WTC11 (cell line): ENCODE measurements at regions not wholly inside any gene's neighbourhood (a gene's known extent, or its start where the extent isn't known, plus 50 kb on each side); places are given as distances from the start of the nearest gene placed in this dataset.
A peak's percentile ranks its signal among the peaks of the same experiment; 100 is the strongest.

ENCODE experiments used
- ATAC-seq: fragments of 200-7000 bp; cut with Tn5 transposase; 2 replicates; pipeline ENCODE4 v1.10.0; 2021; ENCODE audit warnings: mild to moderate bottlenecking, moderate library complexity
- CTCF ChIA-PET: fragments of 300-600 bp; sonication (Branson Sonifier 250); formaldehyde crosslinking; loops from one replicate; lab custom pipeline; 2021; ENCODE audit warnings: antibody characterized with exemption; lab: Charles Lee
- POLR2A ChIA-PET: fragments of 350-600 bp; sonication (Branson Sonifier 250); formaldehyde crosslinking; loops from one replicate; lab custom pipeline; 2021; ENCODE audit warnings: antibody characterized with exemption; lab: Charles Lee
- DNase-seq: peaks from one replicate; pipeline ENCODE4 v3.0.0; 2021; ENCODE audit warnings: low spot score
- H3K27ac Mint-ChIP-seq: 2 replicates; pipeline ENCODE4 v1.8.0; 2021; ENCODE audit warnings: mixed read lengths
- H3K27me3 Mint-ChIP-seq: 2 replicates; pipeline ENCODE4 v1.8.0; 2021; ENCODE audit warnings: low read depth, mild to moderate bottlenecking, moderate library complexity, mixed read lengths
- H3K36me3 Mint-ChIP-seq: 2 replicates; pipeline ENCODE4 v1.8.0; 2021; ENCODE audit warnings: mixed read lengths
- H3K4me1 Mint-ChIP-seq: 2 replicates; pipeline ENCODE4 v1.8.0; 2022; ENCODE audit warnings: mixed read lengths
- H3K4me3 Mint-ChIP-seq: 2 replicates; pipeline ENCODE4 v1.8.0; 2021; ENCODE audit warnings: mild to moderate bottlenecking, moderate library complexity, mixed read lengths
- H3K9me3 Mint-ChIP-seq: 2 replicates; pipeline ENCODE4 v1.8.0; 2021; ENCODE audit warnings: mixed read lengths
- E2F4 ChIP-seq: sonication (generic); formaldehyde crosslinking; IDR thresholded peaks from 2 replicates; pipeline ENCODE4 v1.8.1; 2022; ENCODE audit warnings: low read depth, mild to moderate bottlenecking, moderate library complexity, missing genetic modification reagents, borderline replicate concordance
- GABPB1 ChIP-seq: sonication (generic); formaldehyde crosslinking; IDR thresholded peaks from 2 replicates; pipeline ENCODE4 v1.8.1; 2023; ENCODE audit warnings: mild to moderate bottlenecking, missing genetic modification reagents
- IRF2 ChIP-seq: sonication (generic); formaldehyde crosslinking; IDR thresholded peaks from 2 replicates; pipeline ENCODE4 v1.8.0; 2022; ENCODE audit warnings: low read depth, missing genetic modification reagents, borderline replicate concordance
- NFYB ChIP-seq: sonication (generic); formaldehyde crosslinking; conservative IDR thresholded peaks from 2 replicates; pipeline ENCODE4 v1.8.0; 2022; ENCODE audit warnings: low read depth, missing genetic modification reagents
- NR1H2 ChIP-seq: sonication (generic); formaldehyde crosslinking; IDR thresholded peaks from 2 replicates; pipeline ENCODE4 v1.9.0; 2021; ENCODE audit warnings: mild to moderate bottlenecking, moderate library complexity, missing genetic modification reagents
- RELA ChIP-seq: sonication (generic); formaldehyde crosslinking; IDR thresholded peaks from 2 replicates; pipeline ENCODE4 v1.8.1; 2022; ENCODE audit warnings: missing genetic modification reagents, mild to moderate bottlenecking, borderline replicate concordance
- TCF7 ChIP-seq: sonication (generic); formaldehyde crosslinking; IDR thresholded peaks from 2 replicates; pipeline ENCODE4 v1.8.0; 2022; ENCODE audit warnings: mild to moderate bottlenecking, low read depth, missing genetic modification reagents, moderate library complexity
- TEAD4 ChIP-seq: sonication (generic); formaldehyde crosslinking; IDR thresholded peaks from 2 replicates; pipeline ENCODE4 v1.8.0; 2022; ENCODE audit warnings: mild to moderate bottlenecking, missing genetic modification reagents
- ZBTB21 ChIP-seq: sonication (generic); formaldehyde crosslinking; IDR thresholded peaks from 2 replicates; pipeline ENCODE4 v1.8.1; 2023; ENCODE audit warnings: mild to moderate bottlenecking, missing genetic modification reagents, borderline replicate concordance
- ZNF121 ChIP-seq: sonication (generic); formaldehyde crosslinking; IDR thresholded peaks from 2 replicates; pipeline ENCODE4 v1.8.0; 2023; ENCODE audit warnings: missing genetic modification reagents
- ZNF396 ChIP-seq: fragments of 250-450 bp; sonication (Bioruptor Pico); IDR thresholded peaks from 2 replicates; pipeline ENCODE4 v1.8.0; 2021; ENCODE audit warnings: mild to moderate bottlenecking, moderate library complexity, borderline replicate concordance
- ZNF512 ChIP-seq: sonication (generic); formaldehyde crosslinking; IDR thresholded peaks from 2 replicates; pipeline ENCODE4 v1.8.1; 2022; ENCODE audit warnings: missing genetic modification reagents, borderline replicate concordance
- TF ChIP-seq, protein P1 (sequence below): sonication (generic); formaldehyde crosslinking; IDR thresholded peaks from 2 replicates; pipeline ENCODE4 v1.8.1; 2023; ENCODE audit warnings: mild to moderate bottlenecking, moderate library complexity, missing genetic modification reagents
- TF ChIP-seq, protein P2 (sequence below): fragments of 250-450 bp; sonication (Bioruptor Pico); conservative IDR thresholded peaks from 2 replicates; pipeline ENCODE4 v1.9.0; 2021; ENCODE audit warnings: mild to moderate bottlenecking

- no peak for TF ChIP-seq TEAD4 (CRISPR knock-in tag)
These were observed 64.6 kb upstream of the CHST1 start (continued) for GRCh38 chr11:45730014-45730413.

DNA sequence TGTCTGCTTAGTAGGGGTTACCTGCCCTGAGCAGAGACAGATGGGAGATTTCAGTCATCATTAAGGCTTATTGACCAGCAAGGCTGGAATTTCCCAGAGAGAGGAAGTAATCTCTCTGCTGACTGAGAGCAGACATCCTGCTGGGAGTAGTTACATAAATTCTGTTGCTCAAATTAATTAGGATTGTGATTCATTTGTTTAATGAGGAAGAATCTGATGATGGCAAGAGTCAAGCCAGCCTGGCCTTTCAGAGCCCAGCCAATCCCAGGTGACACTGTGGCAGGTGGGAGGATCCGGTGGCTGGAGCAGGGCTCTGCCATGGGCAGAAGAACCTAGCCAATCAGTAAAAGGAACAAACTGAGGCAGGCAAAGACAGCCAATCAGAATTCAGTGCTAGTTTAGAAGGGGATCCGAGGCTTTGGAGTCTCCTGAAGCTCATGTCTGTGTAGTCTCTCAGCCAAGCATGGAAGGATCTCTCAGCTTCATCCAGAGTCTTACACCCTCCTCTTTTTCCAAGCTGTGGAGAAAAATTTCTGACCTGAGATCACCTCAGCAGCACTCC lies 61.2 kb upstream of the CHST1 start:
- Mint-ChIP-seq H3K9me3 (no peaks in the 10 kb centered on the region), H3K27me3 (no peaks in the 10 kb centered on the region; the same call in 1 of the 2 replicates), H3K4me3 (no peak overlapping the region), H3K27ac (no peak overlapping the region), H3K36me3 (no peaks in the 10 kb centered on the region), H3K4me1 (peaks cover 17% of the 10 kb centered on the region)
- CTCF ChIA-PET: no interaction called here
- TF ChIP-seq NFYB (CRISPR knock-in tag) (peak; percentile 57), ZNF121 (no peak)
- POLR2A ChIA-PET: no interaction called here
- ATAC-seq: no peak
- no peak for DNase-seq

DNA sequence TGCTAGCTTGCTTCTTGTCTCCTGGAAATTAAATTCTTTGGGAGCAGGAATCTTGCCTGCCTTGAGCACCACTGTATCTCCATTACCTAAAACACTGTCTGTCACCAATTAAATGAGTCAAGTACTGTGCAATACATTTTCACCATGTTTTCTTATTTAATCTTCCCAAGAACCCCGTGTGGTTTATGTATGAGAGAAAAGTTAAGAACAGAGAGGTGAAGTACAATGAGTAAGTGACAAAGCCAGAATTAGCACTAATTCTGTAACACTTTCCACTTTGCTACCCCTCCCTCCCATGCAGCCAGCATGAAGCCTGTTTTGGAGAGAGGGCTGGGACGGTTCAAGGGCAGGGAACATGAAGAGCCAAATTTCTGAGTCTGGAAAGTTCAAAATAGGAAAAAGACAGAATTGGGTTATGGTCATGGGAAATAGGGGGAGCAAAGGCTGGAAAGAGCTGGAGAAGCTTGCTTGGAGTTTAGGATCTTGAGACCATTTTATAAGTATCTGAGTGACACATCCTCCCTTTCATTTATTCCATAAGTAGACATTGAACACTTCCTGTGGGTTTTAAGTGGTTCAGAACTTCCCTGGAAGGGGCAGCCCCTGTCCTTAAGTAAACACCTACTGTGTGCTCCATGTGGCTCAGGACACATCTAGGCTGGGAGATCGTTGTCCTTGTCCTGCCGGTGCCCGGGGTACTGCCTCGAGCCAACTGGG lies 60.5 kb upstream of the CHST1 start:
- TF ChIP-seq NR1H2 (CRISPR knock-in tag): no peak
- TF ChIP-seq, protein P1, sequence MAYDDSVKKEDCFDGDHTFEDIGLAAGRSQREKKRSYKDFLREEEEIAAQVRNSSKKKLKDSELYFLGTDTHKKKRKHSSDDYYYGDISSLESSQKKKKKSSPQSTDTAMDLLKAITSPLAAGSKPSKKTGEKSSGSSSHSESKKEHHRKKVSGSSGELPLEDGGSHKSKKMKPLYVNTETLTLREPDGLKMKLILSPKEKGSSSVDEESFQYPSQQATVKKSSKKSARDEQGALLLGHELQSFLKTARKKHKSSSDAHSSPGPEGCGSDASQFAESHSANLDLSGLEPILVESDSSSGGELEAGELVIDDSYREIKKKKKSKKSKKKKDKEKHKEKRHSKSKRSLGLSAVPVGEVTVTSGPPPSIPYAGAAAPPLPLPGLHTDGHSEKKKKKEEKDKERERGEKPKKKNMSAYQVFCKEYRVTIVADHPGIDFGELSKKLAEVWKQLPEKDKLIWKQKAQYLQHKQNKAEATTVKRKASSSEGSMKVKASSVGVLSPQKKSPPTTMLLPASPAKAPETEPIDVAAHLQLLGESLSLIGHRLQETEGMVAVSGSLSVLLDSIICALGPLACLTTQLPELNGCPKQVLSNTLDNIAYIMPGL (CRISPR knock-in tag): no peak
- TF ChIP-seq ZNF396 (CRISPR knock-in tag): no peak
- TF ChIP-seq IRF2 (CRISPR knock-in tag): no peak
- no peak for TF ChIP-seq E2F4 (CRISPR knock-in tag)
- TF ChIP-seq GABPB1: no peak
- no peak for TF ChIP-seq RELA
- TF ChIP-seq, protein P2, sequence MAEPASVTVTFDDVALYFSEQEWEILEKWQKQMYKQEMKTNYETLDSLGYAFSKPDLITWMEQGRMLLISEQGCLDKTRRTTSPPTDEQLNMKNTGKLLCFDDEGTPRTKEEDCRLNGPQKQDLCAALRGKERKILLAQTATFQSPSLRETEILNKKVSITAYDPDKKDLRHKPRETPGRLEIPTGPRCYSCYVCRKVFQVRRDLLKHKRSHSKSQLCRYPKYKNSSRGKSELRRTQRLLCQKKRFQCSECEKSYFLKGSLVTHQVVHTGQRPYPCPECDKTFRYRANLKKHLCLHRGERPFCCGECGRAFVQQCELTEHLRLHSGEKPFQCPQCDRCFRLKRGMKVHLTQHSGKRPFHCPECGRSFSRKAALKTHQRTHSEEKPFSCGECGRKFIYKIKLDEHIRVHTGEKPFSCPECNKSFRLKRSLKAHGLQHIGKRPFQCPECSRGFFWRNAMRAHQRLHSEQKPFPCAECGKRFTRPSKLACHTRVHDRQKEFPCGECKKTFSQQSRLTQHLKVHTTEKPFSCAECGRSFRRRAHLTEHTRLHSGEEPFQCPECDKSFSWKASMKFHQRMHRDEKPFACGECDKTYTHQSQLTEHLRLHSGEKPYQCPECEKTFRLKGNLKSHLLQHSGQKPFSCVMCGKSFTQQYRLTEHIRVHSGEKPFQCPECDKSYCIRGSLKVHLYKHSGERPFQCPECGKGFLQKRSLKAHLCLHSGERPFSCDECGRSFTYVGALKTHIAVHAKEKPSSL (CRISPR knock-in tag): no peak
- TF ChIP-seq TCF7: no peak
- no peak for TF ChIP-seq ZBTB21 (CRISPR knock-in tag)
- no peaks in the 10 kb centered on the region for H3K36me3 Mint-ChIP-seq
- POLR2A ChIA-PET: no interaction called here
- DNase-seq (no peak), ATAC-seq (no peak)
- H3K27me3 Mint-ChIP-seq: no peaks in the 10 kb centered on the region; the same call in 1 of the 2 replicates
- H3K9me3 Mint-ChIP-seq: no peaks in the 10 kb centered on the region
- no peak overlapping the region for H3K4me3 Mint-ChIP-seq
- CTCF ChIA-PET: interaction anchor here (0.9 to 4.2 kb wide), 2 partner anchors 40 to 46 kb away, joined by 3 to 45 read pairs; no protein-coding TSS in a partner anchor
- H3K27ac Mint-ChIP-seq: no peak overlapping the region
- peaks cover 17% of the 10 kb centered on the region for H3K4me1 Mint-ChIP-seq

DNA sequence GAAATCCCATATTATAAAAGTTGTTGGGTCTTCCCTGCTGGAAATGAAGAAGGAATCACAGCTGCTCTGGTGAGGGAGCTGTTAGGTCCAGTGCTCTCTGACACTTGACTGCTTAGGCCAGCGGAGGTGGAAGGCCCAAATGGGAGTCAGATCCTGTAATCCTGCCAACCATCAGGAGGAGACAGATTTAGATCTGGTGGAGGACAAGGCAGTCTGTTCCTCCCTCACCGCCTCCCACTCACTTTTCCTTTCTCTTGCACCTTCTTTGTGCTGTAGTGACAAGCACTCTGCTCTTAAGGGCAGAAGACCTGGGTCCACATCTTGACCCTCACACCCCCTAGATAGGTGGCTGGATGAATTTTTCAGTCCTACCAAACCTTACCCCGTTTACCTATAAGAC lies 59.7 kb upstream of the CHST1 start:
- no peak for ATAC-seq
- H3K4me1 Mint-ChIP-seq: peaks cover 17% of the 10 kb centered on the region
- DNase-seq: no peak
- POLR2A ChIA-PET: no interaction called here
- H3K9me3 Mint-ChIP-seq: no peaks in the 10 kb centered on the region
- no peak overlapping the region for H3K4me3 Mint-ChIP-seq
- H3K27ac Mint-ChIP-seq: no peak overlapping the region
- no peak for TF ChIP-seq ZNF512
- H3K27me3 Mint-ChIP-seq: no peaks in the 10 kb centered on the region; the same call in 1 of the 2 replicates
- H3K36me3 Mint-ChIP-seq: no peaks in the 10 kb centered on the region
- CTCF ChIA-PET: interaction anchor here (0.9 to 4.2 kb wide), 3 partner anchors 41 to 354 kb away, joined by 3 to 45 read pairs (median 4); no protein-coding TSS in a partner anchor
